Endodermal cell (in vitro differentiated cells): ENCODE measurements at regions not wholly inside any gene's neighbourhood (a gene's known extent, or its start where the extent isn't known, plus 50 kb on each side); places are given as distances from the start of the nearest gene placed in this dataset.

Experiments
- DNase-seq: peaks from one replicate; pipeline ENCODE4 v3.0.0-alpha.2; 2017
- H3K27ac ChIP-seq: 2 replicates; pipeline ENCODE4 v1.5.1; 2013; ENCODE audit warnings: mild to moderate bottlenecking, low read depth, low read length, moderate library complexity
- H3K27me3 ChIP-seq: 2 replicates; pipeline ENCODE4 v1.6.1; 2013; ENCODE audit warnings: mild to moderate bottlenecking, low read length, moderate library complexity; ENCODE audit not compliant: insufficient read depth, control insufficient read depth, poor library complexity, severe bottlenecking
- H3K36me3 ChIP-seq: 2 replicates; pipeline ENCODE4 v1.7.0; 2013; ENCODE audit warnings: mild to moderate bottlenecking, low read length, moderate library complexity; ENCODE audit not compliant: control insufficient read depth, insufficient read depth
- H3K4me1 ChIP-seq: one replicate; pipeline ENCODE4 v1.7.0; 2013; ENCODE audit warnings: low read length; ENCODE audit not compliant: control insufficient read depth, insufficient read depth
- H3K4me3 ChIP-seq: 2 replicates; pipeline ENCODE4 v1.5.1; 2013; ENCODE audit warnings: mild to moderate bottlenecking, low read length, moderate library complexity
- H3K9ac ChIP-seq: 2 replicates; pipeline ENCODE4 v1.6.1; 2013; ENCODE audit warnings: mild to moderate bottlenecking, low read length, moderate library complexity; ENCODE audit not compliant: poor library complexity, severe bottlenecking; ENCODE audit errors: extremely low read depth
- H3K9me3 ChIP-seq: 2 replicates; pipeline ENCODE4 v1.6.1; 2013; ENCODE audit warnings: mild to moderate bottlenecking, low read length, moderate library complexity; ENCODE audit not compliant: control insufficient read depth
- H3K27ac Mint-ChIP-seq: 2 replicates; pipeline ENCODE4 v1.8.0; 2020; ENCODE audit warnings: mixed read lengths
- H3K27me3 Mint-ChIP-seq: 2 replicates; pipeline ENCODE4 v1.8.0; 2021; ENCODE audit warnings: mild to moderate bottlenecking, mixed read lengths; ENCODE audit not compliant: insufficient read depth
- H3K36me3 Mint-ChIP-seq: 2 replicates; pipeline ENCODE4 v1.8.0; 2020; ENCODE audit warnings: low read depth, mixed read lengths
- H3K4me1 Mint-ChIP-seq: 2 replicates; pipeline ENCODE4 v1.8.0; 2020; ENCODE audit warnings: mixed read lengths
- H3K4me3 Mint-ChIP-seq: 2 replicates; pipeline ENCODE4 v1.8.0; 2020; ENCODE audit warnings: mild to moderate bottlenecking, moderate library complexity, mixed read lengths
- H3K9me3 Mint-ChIP-seq: 2 replicates; pipeline ENCODE4 v1.8.0; 2020; ENCODE audit warnings: mild to moderate bottlenecking, mixed read lengths
- CTCF ChIP-seq: fragments of 200-600 bp; sonication (generic); conservative IDR thresholded peaks from 2 replicates; pipeline ENCODE4 v1.5.0; 2021; ENCODE audit warnings: antibody characterized with exemption, mild to moderate bottlenecking
- WGBS, 2 experiments: methylation state at CpG; one replicate each; pipeline versions ENCODE4 v1.1.5 to v1.1.7; 2013; ENCODE audit warnings: missing lambda C conversion rate in 2 of 2, mixed read lengths in 1 of 2; ENCODE audit not compliant: insufficient coverage in 1 of 2, insufficient read length in 1 of 2; 5-methylcytosine and 5-hydroxymethylcytosine counted together

- Mint-ChIP-seq H3K27ac (no peak overlapping the region), H3K36me3 (no peaks in the 10 kb centered on the region), H3K27me3 (no peaks in the 10 kb centered on the region), H3K4me3 (no peak overlapping the region), H3K4me1 (no peaks in the 10 kb centered on the region), H3K9me3 (peaks cover 15% of the 10 kb centered on the region)
- DNase-seq, result no peak
- no peaks in the 10 kb centered on the region for H3K4me1 ChIP-seq
- peaks cover 8% of the 10 kb centered on the region for H3K9me3 ChIP-seq
- H3K27ac ChIP-seq, result no peak overlapping the region
- H3K4me3 ChIP-seq, result no peak overlapping the region
- no peak for TF ChIP-seq CTCF
- WGBS, 2 experiments, result 90 to 96% methylated on average over 1 of the region's 1 CpG
- no peaks in the 10 kb centered on the region for H3K27me3 ChIP-seq
- no peak overlapping the region for H3K9ac ChIP-seq
- no peaks in the 10 kb centered on the region for H3K36me3 ChIP-seq
Measured at GRCh38 chr15:26243382-26243781, 380.3 kb upstream of the ATP10A start.

GRCh38 chr15:26242565-26243071 is 379.5 kb upstream of the ATP10A start:
- no peak overlapping the region for H3K4me3 ChIP-seq
- peaks cover 15% of the 10 kb centered on the region for H3K9me3 Mint-ChIP-seq
- H3K36me3 ChIP-seq, result no peaks in the 10 kb centered on the region
- H3K36me3 Mint-ChIP-seq, result no peaks in the 10 kb centered on the region
- WGBS, 2 experiments, result 78 to 81% methylated on average over 5 to 9 of the region's 9 CpGs
- TF ChIP-seq CTCF, result no peak
- peak; percentile 57 for DNase-seq
- no peak overlapping the region for H3K27ac ChIP-seq
- H3K4me3 Mint-ChIP-seq, result no peak overlapping the region
- H3K27me3 ChIP-seq, result no peaks in the 10 kb centered on the region
- H3K9me3 ChIP-seq, result peaks cover 8% of the 10 kb centered on the region
- H3K4me1 ChIP-seq, result no peaks in the 10 kb centered on the region
- no peaks in the 10 kb centered on the region for H3K27me3 Mint-ChIP-seq
- H3K9ac ChIP-seq, result no peak overlapping the region
- H3K27ac Mint-ChIP-seq, result no peak overlapping the region
- no peaks in the 10 kb centered on the region for H3K4me1 Mint-ChIP-seq

GRCh38 chr15:26235864-26236263 is 372.7 kb upstream of the ATP10A start:
- DNase-seq, result peak; percentile 62
- H3K4me3 Mint-ChIP-seq, result no peak overlapping the region
- H3K27ac Mint-ChIP-seq, result peak overlapping the region; percentile 31
- WGBS, 2 experiments, result 13 to 45% methylated on average over 3 of the region's 3 CpGs
- H3K9me3 ChIP-seq, result peaks cover 6% of the 10 kb centered on the region
- no peaks in the 10 kb centered on the region for H3K36me3 Mint-ChIP-seq
- TF ChIP-seq CTCF, result no peak
- H3K4me3 ChIP-seq, result no peak overlapping the region
- H3K27ac ChIP-seq, result no peak overlapping the region
- H3K9me3 Mint-ChIP-seq, result no peaks in the 10 kb centered on the region
- no peak overlapping the region for H3K9ac ChIP-seq
- no peaks in the 10 kb centered on the region for H3K4me1 ChIP-seq
- H3K27me3 ChIP-seq, result no peaks in the 10 kb centered on the region
- no peaks in the 10 kb centered on the region for H3K36me3 ChIP-seq
- H3K4me1 Mint-ChIP-seq, result peaks cover 26% of the 10 kb centered on the region
- no peaks in the 10 kb centered on the region for H3K27me3 Mint-ChIP-seq
